ENCODE measurements at regions not wholly inside any gene's neighbourhood (a gene's known extent, or its start where the extent isn't known, plus 50 kb on each side); places are given as distances from the start of the nearest gene placed in this dataset.

GRCh38 chr5:136613230-136613629 is 247.9 kb upstream of the TRPC7 start:
- no peak for TF ChIP-seq EZH2 (IDR thresholded peaks at IDR 0.05; ENCODE audit: low read depth, unreplicated experiment)
- no peak for TF ChIP-seq POLR2AphosphoS5 (IDR thresholded peaks at IDR 0.05; ENCODE audit: low read depth)
- TF ChIP-seq CTCF (conservative IDR thresholded peaks at IDR 0.05; ENCODE audit: low read depth in 2 of 2) = no peak
- no peak for TF ChIP-seq EZH2phosphoT487 (IDR thresholded peaks at IDR 0.05; ENCODE audit: unreplicated experiment)
- TF ChIP-seq REST (IDR thresholded peaks at IDR 0.05; ENCODE audit: unreplicated experiment) = no peak
- no peak for TF ChIP-seq NANOG (IDR thresholded peaks at IDR 0.05; ENCODE audit: borderline replicate concordance)
- no peak for TF ChIP-seq ZNF114 (CRISPR knock-in tag; IDR thresholded peaks at IDR 0.05)
- TF ChIP-seq JUNB (IDR thresholded peaks at IDR 0.05; ENCODE audit: unreplicated experiment) = no peak
- TF ChIP-seq ETS1 (IDR thresholded peaks at IDR 0.05) = no peak

Data from GM23338 (cell line).